Bronchial epithelial cell (primary cell): ENCODE measurements at regions not wholly inside any gene's neighbourhood (a gene's known extent, or its start where the extent isn't known, plus 50 kb on each side); places are given as distances from the start of the nearest gene placed in this dataset.

ENCODE experiments used
- DNase-seq: peaks from one replicate; pipeline ENCODE4 v3.0.0-alpha.2; 2010; ENCODE audit warnings: low read depth
- FAIRE-seq: peaks from 2 replicates; lab custom pipeline; 2011; peaks lifted over from hg19 to GRCh38; lab: Jason Lieb, UNC
- H3K27me3 ChIP-seq: 2 replicates; pipeline ENCODE4 v1.5.1; 2011; ENCODE audit warnings: low read length; ENCODE audit not compliant: control insufficient read depth, insufficient read depth
- H3K36me3 ChIP-seq: 2 replicates; pipeline ENCODE4 v1.5.1; 2011; ENCODE audit warnings: low read length; ENCODE audit not compliant: control insufficient read depth, insufficient read depth
- H3K4me3 ChIP-seq: 2 replicates; pipeline ENCODE4 v1.5.1; 2011; ENCODE audit warnings: mild to moderate bottlenecking, low read depth, low read length, control low read depth
- TF ChIP-seq, protein P1 (sequence below): IDR thresholded peaks from 2 replicates; pipeline ENCODE4 v1.5.1; 2011; ENCODE audit warnings: mild to moderate bottlenecking, moderate library complexity, low read length, control low read depth, inconsistent platforms; ENCODE audit not compliant: insufficient read depth, severe bottlenecking

DNA sequence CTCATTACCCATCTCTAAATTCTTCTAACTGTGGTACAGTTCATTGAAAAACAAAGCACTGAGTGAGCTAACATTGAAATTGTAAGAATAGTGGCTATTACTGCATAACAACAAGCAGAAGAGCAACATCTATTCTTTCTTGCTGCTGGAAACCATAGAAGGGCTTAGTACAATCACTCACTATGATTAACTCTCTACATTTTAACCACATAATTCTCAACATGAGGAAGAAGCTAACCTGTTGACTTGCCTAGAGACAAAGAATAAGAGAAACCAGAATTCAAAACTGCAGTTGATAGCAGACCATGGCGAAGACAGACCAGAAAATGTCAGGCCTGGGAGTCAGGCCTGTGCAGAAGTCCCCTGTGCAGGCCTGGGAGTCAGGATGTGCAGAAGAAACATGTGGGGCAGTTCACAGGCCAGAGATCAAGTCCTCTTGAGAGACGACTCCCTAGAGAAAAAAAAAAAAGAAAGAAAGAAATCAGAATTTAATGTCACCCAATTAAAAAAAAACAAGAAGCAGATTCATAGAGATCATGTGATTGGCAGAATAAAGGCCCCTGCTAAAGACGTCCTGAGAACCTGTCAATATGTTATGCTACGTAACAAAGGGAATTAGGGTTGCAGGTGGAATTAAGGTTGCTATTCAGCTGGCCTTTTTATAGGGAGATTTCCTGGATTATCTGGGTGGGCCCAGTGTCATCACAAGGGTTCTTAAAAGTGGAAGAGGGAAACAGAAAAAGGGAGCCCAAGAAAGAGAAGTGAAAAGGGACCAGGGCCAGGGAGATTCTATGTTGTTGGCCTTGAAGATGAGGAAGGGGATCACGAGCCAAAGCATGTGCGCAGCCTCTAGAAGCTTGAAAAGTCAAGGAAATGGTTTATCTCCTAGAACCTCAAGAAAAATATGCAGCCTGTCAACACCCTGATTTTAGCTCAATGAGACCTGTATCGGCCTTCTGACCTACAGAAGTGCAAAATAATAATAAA is 94.9 kb downstream of the MRPL39 start:
- no peak for FAIRE-seq
- no peak overlapping the region for H3K4me3 ChIP-seq
- H3K27me3 ChIP-seq: no peaks in the 10 kb centered on the region
- no peak for DNase-seq
- no peaks in the 10 kb centered on the region for H3K36me3 ChIP-seq
- TF ChIP-seq, protein P1, sequence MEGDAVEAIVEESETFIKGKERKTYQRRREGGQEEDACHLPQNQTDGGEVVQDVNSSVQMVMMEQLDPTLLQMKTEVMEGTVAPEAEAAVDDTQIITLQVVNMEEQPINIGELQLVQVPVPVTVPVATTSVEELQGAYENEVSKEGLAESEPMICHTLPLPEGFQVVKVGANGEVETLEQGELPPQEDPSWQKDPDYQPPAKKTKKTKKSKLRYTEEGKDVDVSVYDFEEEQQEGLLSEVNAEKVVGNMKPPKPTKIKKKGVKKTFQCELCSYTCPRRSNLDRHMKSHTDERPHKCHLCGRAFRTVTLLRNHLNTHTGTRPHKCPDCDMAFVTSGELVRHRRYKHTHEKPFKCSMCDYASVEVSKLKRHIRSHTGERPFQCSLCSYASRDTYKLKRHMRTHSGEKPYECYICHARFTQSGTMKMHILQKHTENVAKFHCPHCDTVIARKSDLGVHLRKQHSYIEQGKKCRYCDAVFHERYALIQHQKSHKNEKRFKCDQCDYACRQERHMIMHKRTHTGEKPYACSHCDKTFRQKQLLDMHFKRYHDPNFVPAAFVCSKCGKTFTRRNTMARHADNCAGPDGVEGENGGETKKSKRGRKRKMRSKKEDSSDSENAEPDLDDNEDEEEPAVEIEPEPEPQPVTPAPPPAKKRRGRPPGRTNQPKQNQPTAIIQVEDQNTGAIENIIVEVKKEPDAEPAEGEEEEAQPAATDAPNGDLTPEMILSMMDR: no peak

DNA sequence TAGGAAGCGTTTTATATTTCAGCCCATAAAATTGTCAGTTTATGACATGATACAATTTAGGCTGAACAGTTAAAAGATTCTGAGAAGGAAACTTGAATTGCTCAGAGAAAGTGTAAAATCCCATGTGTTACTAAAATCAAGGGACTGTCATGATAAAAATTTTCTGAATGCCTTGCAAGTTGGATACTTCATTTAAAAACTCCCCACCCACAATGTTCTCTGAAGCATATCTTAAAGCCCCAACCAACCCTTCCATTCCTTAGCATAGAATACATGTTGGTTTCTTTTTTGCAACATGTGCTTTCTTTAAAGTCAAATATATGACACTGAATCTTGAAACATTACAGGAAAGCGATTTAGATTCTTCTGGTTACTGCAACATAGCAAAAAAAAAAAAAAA is 97.4 kb downstream of the MRPL39 start:
- FAIRE-seq (no peak), DNase-seq (no peak)
- TF ChIP-seq, protein P1: no peak

DNA sequence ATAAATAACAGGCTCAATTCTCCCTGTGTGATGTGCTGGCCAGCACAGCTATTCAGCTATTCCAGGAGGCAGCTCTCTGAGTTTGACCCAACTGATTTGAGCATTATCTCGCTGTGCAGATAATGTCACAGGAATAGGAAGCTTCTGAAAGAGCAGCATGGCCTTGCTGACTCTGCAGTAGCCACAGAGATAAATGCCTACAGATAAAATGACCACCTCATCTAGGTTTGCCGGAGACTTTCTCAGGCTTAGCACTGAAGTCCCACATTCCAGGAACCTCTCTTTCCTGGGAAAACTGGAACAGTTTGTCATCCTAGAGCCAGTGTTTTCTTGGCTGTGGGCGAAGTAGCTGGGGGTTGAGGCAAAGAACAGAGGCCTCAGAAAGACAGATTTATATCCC is 98.9 kb downstream of the MRPL39 start:
- DNase-seq (no peak), FAIRE-seq (no peak)
- Histone ChIP-seq H3K4me3 (no peak overlapping the region), H3K36me3 (no peaks in the 10 kb centered on the region), H3K27me3 (no peaks in the 10 kb centered on the region)
- TF ChIP-seq, protein P1: no peak

More for the DNA sequence above, 97.4 kb downstream of the MRPL39 start:
- H3K4me3 ChIP-seq: no peak overlapping the region
- no peaks in the 10 kb centered on the region for H3K36me3 ChIP-seq
- no peaks in the 10 kb centered on the region for H3K27me3 ChIP-seq

DNA sequence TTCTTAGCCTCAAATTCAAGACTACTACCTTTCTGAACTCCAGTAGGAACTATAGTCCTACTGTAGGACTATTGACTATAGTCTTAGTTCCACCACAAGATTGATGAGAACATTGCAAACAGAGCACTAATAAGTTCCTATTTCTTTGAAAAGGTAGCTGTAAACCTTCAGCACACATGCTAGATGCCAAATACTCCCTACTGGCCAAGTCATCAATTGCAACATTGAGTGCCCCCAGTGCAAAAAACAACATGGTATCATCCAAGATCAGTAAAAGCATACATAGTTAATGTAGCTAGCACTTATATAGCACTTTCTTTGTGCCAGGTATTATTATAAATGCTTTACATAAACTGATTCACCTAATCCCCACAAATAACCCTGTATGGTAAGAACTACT is 99.8 kb downstream of the MRPL39 start:
- TF ChIP-seq, protein P1: no peak
- Histone ChIP-seq H3K36me3 (no peaks in the 10 kb centered on the region), H3K27me3 (no peaks in the 10 kb centered on the region), H3K4me3 (no peak overlapping the region)
- FAIRE-seq: no peak
- peak; percentile 12 for DNase-seq

DNA sequence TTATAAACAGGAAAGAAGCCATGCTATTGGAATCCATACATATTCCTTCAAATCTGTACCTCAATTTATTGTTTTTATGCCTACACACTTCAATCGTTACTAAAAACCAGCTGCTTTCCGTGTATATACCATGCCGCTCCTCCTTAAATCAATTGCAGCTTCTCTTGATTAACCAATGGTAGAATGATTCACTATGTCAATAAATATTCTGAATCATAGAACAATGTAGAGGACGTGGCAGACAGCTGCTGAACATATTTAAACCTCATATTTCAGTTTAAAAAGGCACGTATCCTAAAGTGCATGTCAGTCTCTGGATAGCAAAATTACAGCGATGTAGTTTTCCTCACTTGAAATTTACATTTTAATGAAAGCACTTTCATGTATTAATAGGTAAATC is 100.4 kb downstream of the MRPL39 start:
- no peak for FAIRE-seq
- H3K4me3 ChIP-seq: no peak overlapping the region

More for the DNA sequence above, 100.4 kb downstream of the MRPL39 start:
- Histone ChIP-seq H3K27me3 (no peaks in the 10 kb centered on the region), H3K36me3 (no peaks in the 10 kb centered on the region)
- peak; percentile 77 for DNase-seq
- TF ChIP-seq, protein P1: no peak
